ENCODE measurements at regions not wholly inside any gene's neighbourhood (a gene's known extent, or its start where the extent isn't known, plus 50 kb on each side); places are given as distances from the start of the nearest gene placed in this dataset.

DNA sequence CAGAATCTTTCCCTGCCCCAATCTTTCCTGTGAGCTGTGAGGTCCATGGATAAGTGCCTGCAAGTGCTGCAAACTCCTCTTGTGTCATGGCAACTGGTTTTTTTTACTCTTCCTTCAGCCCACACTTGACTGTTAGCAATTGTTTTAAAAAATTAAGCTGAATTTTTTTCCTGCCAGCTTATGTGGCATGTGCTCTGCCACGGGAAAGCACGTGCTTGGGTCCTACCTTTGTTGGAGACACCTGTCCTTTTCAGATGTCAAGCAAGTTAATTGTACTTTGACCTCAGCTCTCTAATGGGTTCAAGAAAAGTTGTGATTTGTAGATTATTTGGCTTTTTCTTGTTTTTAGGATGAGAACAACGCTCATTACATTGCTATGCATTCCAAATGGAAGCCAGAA lies 398.5 kb downstream of the NUF2 start:
- TF ChIP-seq POLR2A (IDR thresholded peaks at IDR 0.05): no peak
- TF ChIP-seq, protein P1, sequence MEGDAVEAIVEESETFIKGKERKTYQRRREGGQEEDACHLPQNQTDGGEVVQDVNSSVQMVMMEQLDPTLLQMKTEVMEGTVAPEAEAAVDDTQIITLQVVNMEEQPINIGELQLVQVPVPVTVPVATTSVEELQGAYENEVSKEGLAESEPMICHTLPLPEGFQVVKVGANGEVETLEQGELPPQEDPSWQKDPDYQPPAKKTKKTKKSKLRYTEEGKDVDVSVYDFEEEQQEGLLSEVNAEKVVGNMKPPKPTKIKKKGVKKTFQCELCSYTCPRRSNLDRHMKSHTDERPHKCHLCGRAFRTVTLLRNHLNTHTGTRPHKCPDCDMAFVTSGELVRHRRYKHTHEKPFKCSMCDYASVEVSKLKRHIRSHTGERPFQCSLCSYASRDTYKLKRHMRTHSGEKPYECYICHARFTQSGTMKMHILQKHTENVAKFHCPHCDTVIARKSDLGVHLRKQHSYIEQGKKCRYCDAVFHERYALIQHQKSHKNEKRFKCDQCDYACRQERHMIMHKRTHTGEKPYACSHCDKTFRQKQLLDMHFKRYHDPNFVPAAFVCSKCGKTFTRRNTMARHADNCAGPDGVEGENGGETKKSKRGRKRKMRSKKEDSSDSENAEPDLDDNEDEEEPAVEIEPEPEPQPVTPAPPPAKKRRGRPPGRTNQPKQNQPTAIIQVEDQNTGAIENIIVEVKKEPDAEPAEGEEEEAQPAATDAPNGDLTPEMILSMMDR (IDR thresholded peaks at IDR 0.05): no peak

All from right lobe of liver (tissue), 4 donors.